HG03139 (cell line): ENCODE measurements at regions not wholly inside any gene's neighbourhood (a gene's known extent, or its start where the extent isn't known, plus 50 kb on each side); places are given as distances from the start of the nearest gene placed in this dataset.
A peak's percentile ranks its signal among the peaks of the same experiment; 100 is the strongest.

ENCODE experiments used
- ATAC-seq: cut with Tn5 transposase; IDR thresholded peaks from one replicate; pipeline ENCODE4 v1.9.1; 2021; ENCODE audit not compliant: unreplicated experiment

GRCh38 chr15:70337277-70338186, 239.8 kb upstream of the TLE3 start:
- no peak for ATAC-seq

- ATAC-seq = no peak
Observed at GRCh38 chr15:70336425-70337009, 238.8 kb upstream of the TLE3 start.

GRCh38 chr15:70334286-70334685, 236.6 kb upstream of the TLE3 start:
- ATAC-seq = no peak

- ATAC-seq = no peak
Observed at GRCh38 chr15:70329179-70329578, 231.5 kb upstream of the TLE3 start.

- ATAC-seq = no peak
Observed at GRCh38 chr15:70328679-70329115, 231.0 kb upstream of the TLE3 start.

- ATAC-seq = peak; percentile 59
Observed at GRCh38 chr15:70327856-70328678, 230.3 kb upstream of the TLE3 start.

GRCh38 chr15:70327328-70327855, 229.7 kb upstream of the TLE3 start:
- ATAC-seq = no peak

GRCh38 chr15:70324001-70324974, 226.6 kb upstream of the TLE3 start:
- no peak for ATAC-seq

GRCh38 chr15:70323111-70323851, 225.6 kb upstream of the TLE3 start:
- no peak for ATAC-seq

- no peak for ATAC-seq
Observed at GRCh38 chr15:70322051-70322668, 224.4 kb upstream of the TLE3 start.

- ATAC-seq = no peak
Observed at GRCh38 chr15:70321172-70321819, 223.6 kb upstream of the TLE3 start.

GRCh38 chr15:70320482-70320881, 222.8 kb upstream of the TLE3 start:
- ATAC-seq = no peak

GRCh38 chr15:70320077-70320476, 222.4 kb upstream of the TLE3 start:
- ATAC-seq = no peak

GRCh38 chr15:70319466-70319865, 221.7 kb upstream of the TLE3 start:
- peak; percentile 81 for ATAC-seq

GRCh38 chr15:70318594-70319465, 221.1 kb upstream of the TLE3 start:
- peak; percentile 14 for ATAC-seq

GRCh38 chr15:70316059-70316600, 218.4 kb upstream of the TLE3 start:
- no peak for ATAC-seq

- ATAC-seq = no peak
Observed at GRCh38 chr15:70315431-70315830, 217.7 kb upstream of the TLE3 start.
